ENCODE measurements at regions not wholly inside any gene's neighbourhood (a gene's known extent, or its start where the extent isn't known, plus 50 kb on each side); places are given as distances from the start of the nearest gene placed in this dataset.

DNA sequence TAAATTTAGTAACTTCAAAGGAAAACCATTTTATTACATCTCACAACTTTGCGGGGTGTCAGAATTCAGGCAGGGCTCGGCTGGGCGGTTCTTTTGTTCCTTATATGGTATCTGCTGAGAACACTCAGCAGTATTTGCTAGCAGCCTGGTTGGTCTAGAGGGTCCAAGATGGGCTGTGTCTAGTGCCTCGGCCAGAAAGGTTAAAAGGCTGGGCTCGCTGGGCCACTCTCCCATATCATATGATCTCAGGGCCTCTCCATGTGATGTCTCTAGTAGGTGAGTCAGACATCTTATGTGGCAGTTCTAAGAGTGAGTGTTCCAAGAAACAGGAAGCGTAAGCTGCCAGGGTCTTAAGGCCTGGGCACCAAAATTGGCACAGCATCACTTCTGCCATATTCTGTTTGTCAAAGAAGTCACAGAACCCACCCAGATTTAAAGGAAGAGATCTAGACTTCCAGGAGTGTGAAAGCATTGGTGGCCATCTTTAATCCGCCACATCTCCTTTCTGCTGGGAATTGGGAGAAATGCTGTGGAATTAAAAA is 100.9 kb upstream of the ATP6AP2 start:
- Histone ChIP-seq H3K4me3 (ENCODE audit: low read length) (no peak overlapping the region), H3K9ac (ENCODE audit: low read length) (no peak overlapping the region), H3K36me3 (ENCODE audit: insufficient read depth, low read length) (no peaks in the 10 kb centered on the region), H3K27ac (ENCODE audit: low read length) (no peak overlapping the region), H3K4me1 (ENCODE audit: low read length) (no peaks in the 10 kb centered on the region), H3K9me3 (ENCODE audit: low read length) (no peaks in the 10 kb centered on the region), H3K27me3 (ENCODE audit: low read length) (no peaks in the 10 kb centered on the region), H3K79me2 (ENCODE audit: low read length) (no peaks in the 10 kb centered on the region), H3K4me2 (ENCODE audit: low read depth, low read length, poor library complexity, severe bottlenecking) (no peak overlapping the region), H3K9me2 (replicated peaks; ENCODE audit: insufficient read depth, low read length) (no peaks in the 10 kb centered on the region), H2AFZ (ENCODE audit: low read length) (no peak overlapping the region), H4K20me1 (ENCODE audit: insufficient read depth, low read depth, low read length) (no peaks in the 10 kb centered on the region)
- no peak for DNase-seq

DNA sequence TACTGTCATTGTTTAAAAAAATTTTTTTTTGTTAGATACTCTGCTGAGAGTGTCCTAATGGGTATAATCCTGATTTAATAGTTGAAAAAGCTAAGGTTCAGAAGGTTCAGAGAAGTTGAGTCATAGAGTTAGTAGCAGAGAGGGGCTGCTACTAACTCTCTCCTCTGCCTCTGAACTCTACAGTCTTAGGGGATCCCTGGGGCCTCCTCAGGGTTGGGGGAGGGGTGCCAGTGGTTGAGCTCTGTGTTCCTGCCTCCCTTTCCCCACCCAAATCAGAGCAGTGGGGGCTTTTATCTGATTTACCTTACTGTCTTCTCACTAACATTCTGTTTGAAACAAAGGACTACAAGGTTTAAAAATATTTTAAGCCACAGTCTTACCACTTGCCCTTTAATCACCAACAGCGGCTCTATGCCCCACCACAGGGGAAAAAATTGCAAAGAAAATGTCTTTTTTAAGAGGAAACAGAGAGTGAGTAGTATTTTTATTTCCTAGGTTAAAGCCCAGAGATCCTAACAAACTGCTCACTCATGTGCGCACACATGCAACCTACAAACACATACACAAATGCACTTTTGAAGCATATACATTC is 102.2 kb upstream of the ATP6AP2 start:
- Histone ChIP-seq H3K27me3 (ENCODE audit: low read length) (no peaks in the 10 kb centered on the region), H3K4me3 (ENCODE audit: low read length) (no peak overlapping the region), H3K9ac (ENCODE audit: low read length) (no peak overlapping the region), H3K79me2 (ENCODE audit: low read length) (no peaks in the 10 kb centered on the region), H4K20me1 (ENCODE audit: insufficient read depth, low read depth, low read length) (no peaks in the 10 kb centered on the region), H3K9me2 (replicated peaks; ENCODE audit: insufficient read depth, low read length) (no peaks in the 10 kb centered on the region), H2AFZ (ENCODE audit: low read length) (no peak overlapping the region), H3K9me3 (ENCODE audit: low read length) (no peaks in the 10 kb centered on the region), H3K4me2 (ENCODE audit: low read depth, low read length, poor library complexity, severe bottlenecking) (no peak overlapping the region), H3K27ac (ENCODE audit: low read length) (no peak overlapping the region), H3K4me1 (ENCODE audit: low read length) (no peaks in the 10 kb centered on the region), H3K36me3 (ENCODE audit: insufficient read depth, low read length) (no peaks in the 10 kb centered on the region)
- DNase-seq = no peak

DNA sequence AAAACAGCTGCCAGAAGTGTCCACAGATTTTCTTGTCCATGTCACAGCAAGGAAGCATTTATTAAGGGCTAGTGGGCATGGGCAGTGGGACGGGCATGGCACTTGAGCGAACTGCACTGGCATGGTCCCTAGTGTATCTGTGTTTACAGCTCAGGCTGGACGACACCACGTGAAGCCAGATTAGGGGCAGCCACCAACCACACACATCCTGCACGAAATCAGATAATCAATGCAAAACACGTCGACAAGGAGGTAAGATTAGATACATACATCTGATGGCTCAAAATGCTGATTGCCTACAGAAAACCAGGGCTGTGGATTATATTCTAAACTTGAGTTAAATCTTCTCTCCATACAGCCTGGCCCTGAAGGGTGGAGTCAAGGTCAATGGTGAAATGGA is 103.8 kb upstream of the ATP6AP2 start:
- Histone ChIP-seq H3K4me3 (ENCODE audit: low read length) (no peak overlapping the region), H3K9ac (ENCODE audit: low read length) (no peak overlapping the region), H3K9me2 (replicated peaks; ENCODE audit: insufficient read depth, low read length) (no peaks in the 10 kb centered on the region), H3K4me1 (ENCODE audit: low read length) (no peaks in the 10 kb centered on the region), H3K27me3 (ENCODE audit: low read length) (no peaks in the 10 kb centered on the region), H3K4me2 (ENCODE audit: low read depth, low read length, poor library complexity, severe bottlenecking) (no peak overlapping the region), H3K27ac (ENCODE audit: low read length) (no peak overlapping the region), H3K36me3 (ENCODE audit: insufficient read depth, low read length) (no peaks in the 10 kb centered on the region), H3K79me2 (ENCODE audit: low read length) (no peaks in the 10 kb centered on the region), H2AFZ (ENCODE audit: low read length) (no peak overlapping the region), H4K20me1 (ENCODE audit: insufficient read depth, low read depth, low read length) (no peaks in the 10 kb centered on the region), H3K9me3 (ENCODE audit: low read length) (no peaks in the 10 kb centered on the region)
- DNase-seq = no peak

DNA sequence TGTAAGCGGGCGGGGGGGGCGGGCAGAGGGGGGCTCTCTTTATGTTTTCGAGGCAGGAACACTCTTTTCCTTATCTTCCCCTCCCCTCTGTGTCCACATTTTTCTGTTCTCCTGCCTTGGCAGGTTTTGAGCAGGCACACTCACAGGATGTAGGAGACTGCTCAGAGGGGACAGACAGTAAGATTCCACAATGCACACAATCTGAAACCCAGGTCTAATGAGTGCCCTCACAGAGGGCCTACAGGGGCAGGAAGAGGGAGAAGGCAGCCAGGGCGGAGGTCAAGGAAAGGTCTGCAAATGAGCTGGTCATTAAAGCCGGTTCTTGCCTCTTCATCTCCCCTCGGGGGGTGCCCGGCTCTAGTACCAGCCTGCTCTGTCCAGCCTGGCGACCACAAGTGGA is 106.1 kb upstream of the ATP6AP2 start:
- Histone ChIP-seq H3K4me2 (ENCODE audit: low read depth, low read length, poor library complexity, severe bottlenecking) (no peak overlapping the region), H3K27me3 (ENCODE audit: low read length) (no peaks in the 10 kb centered on the region), H3K4me3 (ENCODE audit: low read length) (no peak overlapping the region), H3K27ac (ENCODE audit: low read length) (no peak overlapping the region), H3K4me1 (ENCODE audit: low read length) (no peaks in the 10 kb centered on the region), H3K9ac (ENCODE audit: low read length) (no peak overlapping the region), H3K79me2 (ENCODE audit: low read length) (no peaks in the 10 kb centered on the region), H3K9me3 (ENCODE audit: low read length) (no peaks in the 10 kb centered on the region), H2AFZ (ENCODE audit: low read length) (no peak overlapping the region), H3K36me3 (ENCODE audit: insufficient read depth, low read length) (no peaks in the 10 kb centered on the region), H4K20me1 (ENCODE audit: insufficient read depth, low read depth, low read length) (no peaks in the 10 kb centered on the region), H3K9me2 (replicated peaks; ENCODE audit: insufficient read depth, low read length) (no peaks in the 10 kb centered on the region)
- DNase-seq = no peak

GRCh38 chrX:40474205-40474626 is 106.6 kb upstream of the ATP6AP2 start:
- no peaks in the 10 kb centered on the region for H3K36me3 ChIP-seq (ENCODE audit: insufficient read depth, low read length)
- H3K9ac ChIP-seq (ENCODE audit: low read length) = no peak overlapping the region
- no peaks in the 10 kb centered on the region for H3K4me1 ChIP-seq (ENCODE audit: low read length)
- no peak overlapping the region for H2AFZ ChIP-seq (ENCODE audit: low read length)
- H4K20me1 ChIP-seq (ENCODE audit: insufficient read depth, low read depth, low read length) = no peaks in the 10 kb centered on the region
- no peaks in the 10 kb centered on the region for H3K27me3 ChIP-seq (ENCODE audit: low read length)
- no peaks in the 10 kb centered on the region for H3K9me3 ChIP-seq (ENCODE audit: low read length)
- H3K9me2 ChIP-seq (replicated peaks; ENCODE audit: insufficient read depth, low read length) = no peaks in the 10 kb centered on the region
- H3K27ac ChIP-seq (ENCODE audit: low read length) = no peak overlapping the region
- H3K4me2 ChIP-seq (ENCODE audit: low read depth, low read length, poor library complexity, severe bottlenecking) = no peak overlapping the region
- H3K4me3 ChIP-seq (ENCODE audit: low read length) = no peak overlapping the region
- H3K79me2 ChIP-seq (ENCODE audit: low read length) = no peaks in the 10 kb centered on the region
- no peak for DNase-seq

- Histone ChIP-seq H3K27ac (ENCODE audit: low read length) (no peak overlapping the region), H3K4me3 (ENCODE audit: low read length) (no peak overlapping the region), H4K20me1 (ENCODE audit: insufficient read depth, low read depth, low read length) (no peaks in the 10 kb centered on the region), H3K27me3 (ENCODE audit: low read length) (no peaks in the 10 kb centered on the region), H3K4me1 (ENCODE audit: low read length) (no peaks in the 10 kb centered on the region), H3K36me3 (ENCODE audit: insufficient read depth, low read length) (no peaks in the 10 kb centered on the region), H3K9me2 (replicated peaks; ENCODE audit: insufficient read depth, low read length) (no peaks in the 10 kb centered on the region), H2AFZ (ENCODE audit: low read length) (no peak overlapping the region), H3K9ac (ENCODE audit: low read length) (no peak overlapping the region), H3K4me2 (ENCODE audit: low read depth, low read length, poor library complexity, severe bottlenecking) (no peak overlapping the region), H3K79me2 (ENCODE audit: low read length) (no peaks in the 10 kb centered on the region), H3K9me3 (ENCODE audit: low read length) (no peaks in the 10 kb centered on the region)
- DNase-seq = no peak
Measured at GRCh38 chrX:40473460-40474204, 107.1 kb upstream of the ATP6AP2 start.

GRCh38 chrX:40471965-40472648 is 108.7 kb upstream of the ATP6AP2 start:
- Histone ChIP-seq H2AFZ (ENCODE audit: low read length) (no peak overlapping the region), H3K9me2 (replicated peaks; ENCODE audit: insufficient read depth, low read length) (no peaks in the 10 kb centered on the region), H3K27me3 (ENCODE audit: low read length) (no peaks in the 10 kb centered on the region), H3K4me2 (ENCODE audit: low read depth, low read length, poor library complexity, severe bottlenecking) (no peak overlapping the region), H3K27ac (ENCODE audit: low read length) (no peak overlapping the region), H3K4me3 (ENCODE audit: low read length) (no peak overlapping the region), H3K9ac (ENCODE audit: low read length) (no peak overlapping the region), H4K20me1 (ENCODE audit: insufficient read depth, low read depth, low read length) (no peaks in the 10 kb centered on the region), H3K4me1 (ENCODE audit: low read length) (no peaks in the 10 kb centered on the region), H3K79me2 (ENCODE audit: low read length) (no peaks in the 10 kb centered on the region), H3K9me3 (ENCODE audit: low read length) (no peaks in the 10 kb centered on the region), H3K36me3 (ENCODE audit: insufficient read depth, low read length) (no peaks in the 10 kb centered on the region)
- peak; percentile 50 for DNase-seq

DNA sequence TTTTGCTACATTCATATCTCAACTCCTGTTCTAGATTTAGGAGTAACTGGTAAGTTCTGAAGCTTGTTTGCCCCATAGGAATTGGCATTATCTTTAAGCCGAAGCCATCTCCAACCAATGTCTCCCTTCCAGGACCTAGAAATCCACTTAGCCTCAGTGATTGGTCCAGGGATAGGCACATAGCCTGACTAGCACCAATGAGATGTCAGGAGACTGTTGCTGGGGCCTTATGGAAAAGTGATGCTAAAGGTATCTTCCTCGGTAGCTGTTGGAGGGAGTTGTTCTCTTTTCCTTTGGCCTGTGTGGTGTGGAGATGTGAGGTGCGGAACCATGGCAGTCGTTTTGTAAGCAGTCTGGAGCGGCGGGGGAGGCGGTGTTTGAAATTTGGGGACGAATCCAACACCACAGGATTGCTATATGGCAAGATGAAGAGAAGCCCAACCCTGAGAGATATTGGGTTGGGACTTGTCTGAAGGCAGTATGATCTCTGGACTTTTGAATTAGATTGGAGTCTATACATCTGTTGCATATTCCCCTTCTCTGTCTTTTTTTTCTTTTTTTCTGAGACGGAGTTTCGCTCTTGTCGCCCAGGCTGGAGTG is 109.8 kb upstream of the ATP6AP2 start:
- Histone ChIP-seq H3K4me3 (ENCODE audit: low read length) (no peak overlapping the region), H4K20me1 (ENCODE audit: insufficient read depth, low read depth, low read length) (no peaks in the 10 kb centered on the region), H3K27me3 (ENCODE audit: low read length) (no peaks in the 10 kb centered on the region), H2AFZ (ENCODE audit: low read length) (no peak overlapping the region), H3K9me2 (replicated peaks; ENCODE audit: insufficient read depth, low read length) (no peaks in the 10 kb centered on the region), H3K4me1 (ENCODE audit: low read length) (peaks cover 5% of the 10 kb centered on the region), H3K79me2 (ENCODE audit: low read length) (no peaks in the 10 kb centered on the region), H3K9me3 (ENCODE audit: low read length) (no peaks in the 10 kb centered on the region), H3K27ac (ENCODE audit: low read length) (no peak overlapping the region), H3K9ac (ENCODE audit: low read length) (no peak overlapping the region), H3K4me2 (ENCODE audit: low read depth, low read length, poor library complexity, severe bottlenecking) (no peak overlapping the region), H3K36me3 (ENCODE audit: insufficient read depth, low read length) (no peaks in the 10 kb centered on the region)
- peak; percentile 45 for DNase-seq

All from Karpas-422 (cell line).